Esophagus muscularis mucosa (tissue), 3 donors: ENCODE measurements at regions not wholly inside any gene's neighbourhood (a gene's known extent, or its start where the extent isn't known, plus 50 kb on each side); places are given as distances from the start of the nearest gene placed in this dataset.

Experiments used
- CTCF ChIP-seq, 3 experiments: fragments of 200-600 bp in 2 of 3; fragments of 450-650 bp in 1 of 3; sonication (generic) in 2 of 3; IDR thresholded peaks; one replicate each; pipeline ENCODE4 v1.5.1; 2017 to 2019; ENCODE audit warnings: antibody characterized with exemption in 3 of 3, mild to moderate bottlenecking in 2 of 3, moderate library complexity in 1 of 3
- POLR2A ChIP-seq: fragments of 450-650 bp; IDR thresholded peaks from one replicate; pipeline ENCODE4 v1.6.1; 2017; ENCODE audit warnings: antibody characterized with exemption, moderate library complexity, mild to moderate bottlenecking, low read depth
- POLR2AphosphoS5 ChIP-seq, 2 donors: sonication (generic); formaldehyde crosslinking; IDR thresholded peaks; one replicate each; pipeline ENCODE4 v1.6.1; 2017; ENCODE audit warnings: antibody characterized with exemption in 2 of 2

- TF ChIP-seq POLR2A (no peak), CTCF (IDR thresholded peaks at IDR 0.05) (no peak), POLR2AphosphoS5 (IDR thresholded peaks at IDR 0.05) (no peak)
These were observed 90.9 kb upstream of the ARMC2 start for GRCh38 chr6:108757357-108757756.
